ENCODE measurements at regions not wholly inside any gene's neighbourhood (a gene's known extent, or its start where the extent isn't known, plus 50 kb on each side); places are given as distances from the start of the nearest gene placed in this dataset.
"Not testable (repeated sequence)": the region's sequence is repeated elsewhere in the genome, so short reads cannot be mapped to it uniquely, and the experiment has no call there.

DNA sequence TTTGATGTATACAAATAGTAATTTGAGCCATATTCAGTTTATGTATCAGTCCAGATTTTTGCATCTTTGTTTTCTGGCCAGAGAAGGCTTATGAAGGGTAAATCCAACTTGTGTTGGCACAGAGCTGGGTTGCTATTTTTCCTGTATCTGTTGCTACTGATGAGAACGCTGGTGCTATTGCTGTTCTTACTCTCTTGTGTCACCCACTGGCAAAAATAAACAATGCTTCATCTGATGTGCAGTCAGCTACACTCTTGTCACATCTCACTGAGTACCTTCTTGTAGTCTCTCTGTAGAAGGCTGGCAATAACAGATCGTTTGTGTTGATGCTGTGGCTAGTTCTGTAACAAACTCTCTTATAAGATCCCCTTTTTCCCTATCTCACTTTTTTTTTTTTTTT is 323.4 kb downstream of the CDH19 start:
- DNase-seq (ENCODE audit: low read depth): no peak

DNA sequence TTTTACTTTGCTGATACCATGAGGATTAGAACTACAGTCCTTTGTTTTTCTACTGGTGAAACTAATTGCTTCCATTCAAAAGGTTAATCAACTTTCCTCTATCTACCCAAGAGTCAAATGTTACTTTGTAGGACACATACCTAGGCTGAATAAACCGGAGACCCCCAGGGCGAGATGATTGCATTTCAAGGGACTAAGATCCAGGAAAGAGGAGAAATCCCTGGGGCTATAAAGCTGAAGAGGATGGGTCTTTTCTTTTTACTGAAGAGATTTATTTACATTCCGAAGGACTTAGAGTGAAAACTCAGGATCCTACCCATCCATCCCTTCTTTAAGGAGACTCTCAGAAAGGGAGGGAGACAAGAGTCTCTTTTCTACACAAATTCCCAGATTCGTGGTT is 331.9 kb downstream of the CDH19 start:
- no peak for DNase-seq (ENCODE audit: low read depth)

DNA sequence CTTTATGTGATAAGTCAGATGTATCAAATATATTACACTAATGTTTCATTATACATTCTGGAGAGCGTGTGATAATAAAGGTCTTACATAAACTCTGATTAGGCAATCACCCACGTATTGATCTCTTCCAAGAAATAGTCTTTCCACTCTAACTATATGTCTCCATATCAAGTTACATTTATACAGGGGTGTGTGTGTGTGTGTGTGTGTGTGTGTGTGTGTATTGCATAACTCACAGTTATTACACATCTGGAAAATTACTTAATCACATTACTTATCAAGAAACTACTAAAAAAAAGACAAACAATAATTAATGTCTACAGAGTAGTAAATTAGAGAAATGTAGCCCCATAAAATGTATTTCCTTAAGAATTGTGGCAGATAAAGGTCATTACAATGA is 339.8 kb downstream of the CDH19 start:
- no peak for DNase-seq (ENCODE audit: low read depth)

DNA sequence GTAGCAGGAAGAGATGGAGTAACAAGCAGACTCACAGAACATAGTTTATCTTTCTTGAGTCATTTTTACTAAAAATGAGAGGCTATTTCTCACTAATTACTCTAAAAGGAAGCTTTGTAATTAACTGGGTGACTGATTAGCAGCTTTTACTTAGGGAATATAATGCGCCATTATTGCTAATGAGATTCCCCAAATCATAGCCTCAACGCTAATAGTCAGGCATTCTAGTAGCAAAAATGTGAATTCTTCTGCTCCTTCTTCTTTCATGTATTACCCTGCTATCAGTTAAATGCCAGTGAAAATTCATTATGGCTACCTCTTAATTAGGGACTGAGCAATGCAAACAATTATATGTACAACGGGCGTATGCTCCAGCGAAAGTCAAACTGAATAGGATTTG is 349.8 kb downstream of the CDH19 start:
- no peak for DNase-seq (ENCODE audit: low read depth)

DNA sequence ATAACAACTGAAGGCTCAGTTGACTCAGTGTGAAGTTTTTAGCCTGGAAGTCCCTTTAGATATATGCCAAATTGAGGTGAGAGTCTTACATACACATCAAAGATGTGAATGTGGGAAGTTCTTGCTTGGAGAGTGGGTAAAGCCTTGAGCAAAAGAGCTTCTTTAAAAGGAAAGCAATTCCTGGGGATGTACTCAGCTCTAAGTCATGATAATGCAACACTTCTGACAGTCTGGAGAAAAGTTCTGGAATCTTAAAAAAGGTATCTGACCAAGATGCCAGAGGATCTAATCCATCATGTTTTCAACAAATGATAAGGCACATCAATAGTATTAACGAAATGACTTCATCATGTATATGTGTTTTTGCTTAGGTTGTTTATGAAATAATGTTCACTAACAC is 351.2 kb downstream of the CDH19 start:
- DNase-seq (ENCODE audit: low read depth): no peak

DNA sequence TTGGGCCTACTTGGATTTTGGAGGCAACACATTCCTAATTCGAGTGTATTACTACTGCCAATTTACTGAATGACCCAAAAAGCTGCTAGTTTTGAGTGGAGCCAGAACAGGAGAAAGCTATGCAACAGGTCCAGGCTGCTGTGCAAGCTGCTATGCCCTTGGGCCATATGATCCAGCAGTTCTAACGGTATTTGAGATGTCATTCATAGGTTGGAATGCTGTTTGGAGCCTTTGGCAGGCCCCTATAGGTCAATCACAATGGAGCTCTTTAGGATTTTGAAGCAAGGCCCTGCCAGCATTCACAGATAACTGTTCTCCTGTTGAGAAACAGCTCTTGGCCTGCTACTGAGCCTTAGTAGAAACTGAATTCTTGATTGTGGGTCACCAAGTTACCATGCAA is 368.7 kb downstream of the CDH19 start:
- no peak for DNase-seq (ENCODE audit: low read depth)

DNA sequence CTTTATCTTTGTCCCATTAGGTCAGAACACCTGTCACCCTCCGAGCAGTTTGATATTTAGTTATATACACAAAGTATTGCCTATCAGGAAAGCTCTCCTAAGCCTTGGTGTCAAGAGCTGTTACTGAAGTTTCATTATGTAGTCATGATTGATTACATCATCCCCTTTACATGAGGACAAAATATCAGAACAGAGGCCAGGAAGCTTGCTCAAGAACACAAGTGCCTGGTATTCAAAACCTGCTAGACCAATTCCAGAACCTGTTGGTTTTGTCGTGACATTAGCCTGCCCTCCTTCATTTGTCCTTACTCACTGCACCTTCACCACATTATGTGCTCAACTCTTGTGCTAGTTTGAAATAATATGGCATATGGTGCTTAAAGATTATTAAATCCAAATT is 377.1 kb downstream of the CDH19 start:
- no peak for DNase-seq (ENCODE audit: low read depth)

DNA sequence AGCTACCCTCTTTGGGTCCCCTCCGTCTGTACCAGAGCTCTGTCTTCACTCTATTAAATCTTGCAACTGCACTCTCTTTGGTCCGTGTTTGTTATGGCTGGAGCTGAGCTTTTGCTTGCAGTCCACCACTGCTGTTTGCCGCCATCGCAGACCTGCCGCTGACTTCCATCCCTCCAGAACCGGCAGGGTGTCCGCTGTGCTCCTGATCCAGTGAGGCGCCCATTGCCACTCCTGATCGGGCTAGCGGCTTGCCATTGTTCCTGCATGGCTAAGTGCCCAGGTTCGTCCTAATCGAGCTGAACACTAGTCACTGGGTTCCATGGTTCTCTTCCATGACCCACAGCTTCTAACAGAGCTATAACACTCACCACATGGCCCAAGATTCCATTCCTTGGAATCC is 380.6 kb downstream of the CDH19 start:
- DNase-seq (ENCODE audit: low read depth): not testable (repeated sequence)

DNA sequence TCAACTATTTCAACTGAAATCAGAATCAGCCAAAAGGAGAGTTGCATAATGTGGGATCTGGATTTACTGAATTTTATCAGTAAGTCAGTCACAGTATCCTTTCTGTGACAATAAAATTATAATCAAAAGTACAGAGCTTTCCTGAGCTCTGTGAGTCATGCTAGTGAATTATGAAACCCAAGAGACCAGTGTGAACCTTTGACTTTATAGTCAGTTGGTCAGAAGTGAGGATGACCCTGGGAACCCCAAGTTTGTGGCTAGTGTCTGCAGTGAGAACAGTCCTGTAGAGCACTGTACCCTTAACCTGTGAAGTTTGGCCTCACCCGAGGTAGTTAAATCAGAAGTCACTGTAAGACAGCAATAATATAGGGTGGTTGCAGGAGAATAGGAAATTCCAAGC is 381.7 kb downstream of the CDH19 start:
- no peak for DNase-seq (ENCODE audit: low read depth)

DNA sequence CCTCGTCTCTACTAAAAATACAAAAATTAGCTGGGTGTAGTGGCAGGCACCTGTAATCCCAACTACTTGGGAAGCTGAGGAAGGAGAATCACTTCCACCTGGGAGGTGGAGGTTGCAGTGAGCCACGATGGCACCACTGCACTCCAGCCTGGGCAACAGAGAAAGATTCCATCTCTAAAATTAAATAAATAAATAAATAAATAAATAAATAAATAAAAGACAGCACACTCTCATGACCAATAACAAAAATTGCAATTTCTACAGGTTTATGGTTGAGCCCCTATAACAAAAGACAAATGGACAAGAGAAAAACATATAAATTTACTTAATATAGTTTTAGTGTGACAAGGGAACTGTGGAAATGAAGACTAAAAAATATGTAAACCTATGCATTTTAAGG is 384.1 kb downstream of the CDH19 start:
- no peak for DNase-seq (ENCODE audit: low read depth)

DNA sequence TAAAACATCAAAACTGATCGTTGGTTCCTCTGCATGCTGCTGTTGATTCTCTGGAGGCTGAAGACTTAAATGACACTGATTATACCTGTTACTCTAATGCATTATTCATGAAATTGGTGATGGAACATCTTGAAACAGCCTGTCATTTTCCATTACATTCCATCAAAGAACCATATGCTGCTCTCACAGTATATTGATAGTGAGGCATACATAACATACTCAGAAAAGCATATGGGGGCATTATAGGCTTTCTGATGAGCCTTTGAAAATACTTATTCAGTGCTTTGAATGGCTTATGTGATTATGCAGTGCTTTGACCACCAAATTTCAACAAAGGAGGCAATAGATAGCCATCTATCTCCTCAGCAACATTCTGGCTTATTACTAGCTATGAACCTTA is 392.1 kb downstream of the CDH19 start:
- no peak for DNase-seq (ENCODE audit: low read depth)

DNA sequence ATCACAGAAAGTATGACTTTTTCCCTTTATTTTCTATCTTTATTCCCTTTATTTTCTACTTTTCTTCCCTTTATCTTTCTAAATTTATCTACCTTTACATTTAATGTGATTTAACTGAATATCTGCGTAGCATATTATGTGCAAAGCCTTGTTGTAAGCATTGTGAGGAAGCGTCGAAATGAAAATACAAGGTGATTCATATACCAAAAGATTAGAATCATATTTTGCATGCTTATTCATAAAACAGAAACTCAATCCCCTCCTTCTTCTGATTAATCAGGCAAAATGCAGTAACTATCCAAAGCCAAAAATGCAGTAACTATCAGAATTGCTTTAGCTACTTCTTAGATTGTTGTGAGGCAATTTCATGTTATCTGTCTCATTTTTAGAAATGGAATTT is 393.0 kb downstream of the CDH19 start:
- no peak for DNase-seq (ENCODE audit: low read depth)

DNA sequence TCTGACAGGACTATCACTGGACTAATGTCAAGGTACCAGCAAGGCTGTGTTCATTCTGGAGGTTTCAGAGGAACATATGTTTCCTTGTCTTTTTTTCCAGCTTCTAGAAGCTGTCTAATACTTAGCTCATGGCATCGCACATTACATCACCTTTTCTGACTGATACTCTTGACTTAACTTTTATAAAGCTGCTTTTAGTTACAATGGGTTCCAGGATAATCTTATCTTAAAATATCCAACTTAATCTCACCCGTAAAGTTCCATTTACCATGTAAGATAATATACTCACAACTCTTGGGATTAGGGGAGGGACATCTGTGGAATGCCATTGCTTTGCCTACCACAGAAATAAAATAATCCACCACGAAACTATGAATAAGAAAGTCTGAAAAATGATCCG is 394.2 kb downstream of the CDH19 start:
- no peak for DNase-seq (ENCODE audit: low read depth)

DNA sequence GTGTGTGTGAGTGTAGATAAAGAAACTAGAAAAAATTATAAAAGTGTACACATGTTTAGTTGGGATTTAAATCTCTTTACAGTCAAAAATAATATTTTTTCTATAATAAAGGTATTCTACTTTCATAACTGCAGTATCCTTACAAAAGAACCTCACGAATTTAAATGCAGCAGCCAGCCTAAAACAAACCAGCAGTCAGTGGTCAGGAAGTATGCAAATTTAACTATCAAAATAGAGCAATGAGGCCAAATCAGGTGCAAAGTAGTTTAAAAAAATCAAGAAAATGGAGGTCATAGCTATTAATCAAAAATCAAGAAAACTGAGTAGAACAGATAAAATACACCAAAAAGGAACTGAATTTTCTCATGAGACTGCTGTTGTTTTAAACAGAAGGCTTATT is 407.1 kb downstream of the CDH19 start:
- no peak for DNase-seq (ENCODE audit: low read depth)

DNA sequence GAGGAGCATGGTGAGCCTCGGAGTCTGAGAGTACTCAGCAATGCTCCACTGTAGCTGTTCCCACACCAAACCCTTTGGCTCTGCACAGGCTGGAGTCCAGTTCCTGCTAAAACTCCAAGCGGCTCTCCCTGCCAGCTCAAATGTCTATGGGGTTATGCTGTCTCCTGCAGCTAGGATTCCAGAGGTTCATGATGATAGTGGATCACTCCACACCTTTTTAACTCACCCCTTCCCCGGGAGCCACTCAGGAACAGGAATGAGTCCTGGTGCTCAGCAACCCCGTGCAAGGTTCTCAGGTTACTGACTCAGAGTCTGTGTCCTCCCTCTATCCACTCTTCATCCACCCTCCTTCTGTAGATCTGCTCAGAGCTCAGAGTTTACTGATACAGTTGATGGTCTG is 410.0 kb downstream of the CDH19 start:
- no peak for DNase-seq (ENCODE audit: low read depth)

DNA sequence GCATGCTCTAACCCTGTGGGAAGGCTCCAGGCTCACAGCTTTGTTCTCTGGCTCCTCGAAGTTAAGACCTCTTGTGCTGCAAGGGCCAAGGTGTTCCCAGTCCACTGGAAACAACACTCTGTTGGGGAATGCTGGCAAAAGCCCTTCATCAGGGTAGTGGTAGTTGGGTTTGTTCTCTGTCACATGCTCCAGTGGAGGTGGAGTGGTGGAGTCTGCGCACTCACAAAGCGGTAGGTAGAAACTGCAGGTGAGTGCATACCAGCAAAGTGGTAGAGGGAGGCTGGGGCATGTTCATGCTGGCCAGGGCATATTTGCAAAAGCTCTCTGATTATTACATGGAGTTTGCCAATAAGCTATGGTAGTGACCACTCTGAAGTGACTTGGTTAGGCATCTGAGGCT is 410.5 kb downstream of the CDH19 start:
- no peak for DNase-seq (ENCODE audit: low read depth)

DNA sequence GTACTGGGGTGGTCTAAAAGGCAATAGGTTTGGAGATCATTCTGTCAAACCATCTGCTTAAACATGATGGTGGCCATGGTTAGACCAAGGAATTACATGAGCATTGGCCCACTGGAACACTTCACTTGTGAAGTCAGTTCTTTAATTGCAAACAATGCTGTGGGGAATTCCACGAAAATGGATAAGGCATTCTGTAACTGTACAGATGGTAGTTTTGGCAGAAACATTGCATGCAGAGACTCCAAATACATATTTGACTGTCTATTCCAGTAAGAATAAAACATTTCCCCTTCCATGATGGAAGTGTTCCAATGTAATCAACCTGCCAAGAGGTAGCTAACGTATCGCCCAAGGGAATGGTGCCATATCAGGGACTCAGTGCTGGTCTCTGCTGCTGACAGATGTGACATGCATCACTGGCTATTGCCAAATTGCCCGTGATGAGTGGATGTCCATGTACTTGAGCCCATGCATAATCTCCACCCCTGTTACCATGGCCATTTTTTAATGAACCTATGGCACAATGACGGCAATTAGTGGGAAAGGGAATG is 417.9 kb downstream of the CDH7 start:
- no peak for DNase-seq (ENCODE audit: low read depth)

DNA sequence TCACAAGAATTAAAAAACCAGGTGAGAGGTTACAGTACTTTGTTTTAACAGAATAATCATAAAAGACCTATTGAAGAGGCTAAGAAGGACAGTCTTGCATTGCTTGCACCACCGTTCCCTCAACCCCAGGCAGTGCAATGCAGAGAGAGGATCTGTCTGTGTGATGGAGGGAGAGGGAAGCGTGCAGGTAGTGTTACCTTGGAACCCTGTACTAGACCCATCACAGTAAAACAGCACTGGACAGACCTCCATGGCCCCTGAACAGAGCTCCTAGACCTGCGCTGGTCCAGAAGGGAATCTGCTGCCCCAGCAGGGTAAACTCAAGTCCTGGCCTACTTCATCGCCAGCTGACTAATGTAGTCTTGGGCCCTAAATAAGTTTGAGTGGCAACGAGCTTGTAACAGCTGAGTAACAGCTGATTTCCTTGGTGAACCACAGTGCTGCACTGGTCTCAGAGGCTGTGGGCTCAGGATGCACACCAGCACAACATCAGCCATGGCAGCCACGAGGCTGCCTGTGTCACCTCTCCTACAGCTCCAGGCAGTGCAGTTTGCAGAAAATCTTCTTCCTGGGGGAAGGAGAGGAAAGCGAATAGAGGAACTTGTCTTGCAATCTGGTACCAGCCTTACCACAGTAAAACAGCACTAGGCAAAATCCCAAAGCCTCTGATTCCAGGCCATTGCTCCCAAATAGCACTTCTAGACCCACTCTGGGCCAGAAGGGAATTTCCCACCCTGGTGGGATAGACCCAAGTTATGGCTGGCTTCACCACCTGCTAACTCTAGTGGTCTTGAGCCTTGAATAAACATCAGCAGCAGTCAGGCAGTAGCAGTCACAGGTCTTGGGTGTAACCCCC is 417.2 kb downstream of the CDH7 start:
- no peak for DNase-seq (ENCODE audit: low read depth)

DNA sequence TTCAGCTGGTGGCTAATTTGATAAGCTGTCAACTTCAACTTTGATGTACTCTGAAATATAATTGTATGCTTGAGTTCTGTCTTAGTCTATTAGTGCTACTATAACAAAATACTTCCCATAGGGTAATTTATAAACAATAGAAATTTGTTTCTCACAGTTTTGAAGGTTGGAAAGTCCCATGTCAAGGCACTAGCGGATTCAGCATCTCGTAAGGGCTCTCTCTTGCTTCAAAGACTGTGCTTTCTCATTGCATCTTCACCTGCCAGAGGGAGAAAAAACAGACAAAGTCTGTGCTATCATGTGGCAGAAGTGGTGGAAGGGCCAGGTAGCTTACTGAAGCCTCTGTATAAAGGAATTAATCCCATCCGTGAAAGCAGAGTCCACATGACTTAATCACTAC is 409.2 kb downstream of the CDH7 start:
- DNase-seq (ENCODE audit: low read depth): no peak

DNA sequence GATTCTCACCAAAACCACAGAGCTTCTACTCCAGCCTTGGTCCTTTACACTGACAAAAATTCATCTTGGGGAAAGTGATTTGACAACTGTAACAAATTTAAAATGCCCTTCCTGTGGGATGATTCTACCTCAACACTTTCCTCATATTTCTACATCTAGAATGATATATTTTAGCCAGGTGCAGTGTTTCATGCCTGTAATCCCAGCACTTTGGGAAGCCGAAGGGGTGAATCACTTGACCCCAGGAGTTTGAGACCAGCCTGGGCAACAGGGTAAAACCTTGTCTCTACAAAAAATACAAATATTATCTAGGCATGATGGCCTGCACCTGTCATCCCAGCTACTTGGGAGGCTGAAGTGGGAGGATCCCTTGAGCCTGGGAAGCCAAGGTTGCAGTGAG is 408.6 kb downstream of the CDH7 start:
- no peak for DNase-seq (ENCODE audit: low read depth)

DNA sequence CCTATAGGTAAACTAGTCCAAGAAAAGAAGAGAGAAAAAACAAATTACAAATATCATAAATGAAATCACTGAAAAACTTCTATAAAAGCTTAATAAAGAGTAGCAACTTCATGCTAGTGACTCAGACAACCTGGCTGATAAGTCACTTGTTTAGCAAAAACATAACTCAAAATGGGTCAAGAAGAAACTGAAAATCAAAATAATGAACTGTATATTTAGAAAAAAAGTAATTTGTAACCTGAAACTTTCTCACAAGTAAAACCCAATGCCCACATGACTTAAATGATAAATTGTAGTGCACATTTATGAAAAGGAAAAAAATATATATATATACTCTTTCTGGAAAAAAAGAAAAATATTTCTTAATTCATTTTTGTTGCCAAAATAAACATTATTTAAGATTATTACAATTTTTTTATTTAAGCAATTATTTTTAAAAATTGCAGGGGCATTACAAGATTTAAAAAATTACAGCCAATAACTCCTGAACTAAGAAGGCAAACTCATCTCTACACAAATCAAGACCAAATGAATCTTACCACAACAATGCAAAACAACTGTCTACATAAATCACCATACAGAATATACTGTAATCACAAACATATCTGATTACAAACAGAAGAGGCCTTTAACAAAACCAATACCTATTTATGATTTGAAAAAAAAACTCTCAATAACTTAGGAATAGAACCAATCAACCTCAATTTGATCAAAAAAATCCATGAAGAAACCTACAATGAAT is 406.3 kb downstream of the CDH7 start:
- DNase-seq (ENCODE audit: low read depth): no peak

DNA sequence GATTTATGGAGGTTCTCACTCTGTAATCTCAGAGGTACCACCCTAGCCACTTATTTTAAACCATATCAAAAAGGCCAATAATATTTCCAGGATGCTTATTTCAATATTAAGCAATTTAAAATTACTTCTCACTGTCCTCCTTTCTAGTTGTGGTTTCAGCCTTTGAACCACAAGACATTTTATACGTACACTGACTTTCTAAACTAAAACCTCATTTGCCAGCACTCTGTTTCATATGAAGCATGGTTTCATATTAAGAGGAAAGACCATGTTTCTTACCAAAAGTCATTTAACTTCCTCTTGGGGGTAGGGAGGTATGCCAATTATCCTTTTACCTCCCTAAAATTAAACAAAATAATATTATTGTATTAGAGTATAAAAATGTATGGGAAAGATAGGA is 399.8 kb downstream of the CDH7 start:
- DNase-seq (ENCODE audit: low read depth): no peak

DNA sequence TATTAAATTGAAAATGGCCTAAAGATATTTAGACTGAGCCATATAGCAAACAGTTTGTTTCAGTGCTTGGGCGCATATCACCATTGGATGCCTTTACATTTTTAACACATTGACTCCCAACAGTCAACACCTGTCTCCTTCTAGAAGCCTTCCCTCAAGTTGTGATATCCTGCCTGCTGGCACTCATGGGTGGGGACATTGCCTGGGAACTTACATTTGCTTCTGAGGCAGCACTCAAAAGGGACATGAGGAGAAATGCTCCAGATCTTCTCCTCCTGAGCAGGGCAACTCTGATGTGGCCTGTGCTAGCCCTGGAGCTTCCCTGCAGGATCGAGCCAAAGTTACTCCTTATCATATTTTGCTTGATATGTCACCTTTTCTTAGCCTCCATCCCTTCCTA is 392.2 kb downstream of the CDH7 start:
- no peak for DNase-seq (ENCODE audit: low read depth)
